Endothelial cell of umbilical vein (primary cell): ENCODE measurements at regions not wholly inside any gene's neighbourhood (a gene's known extent, or its start where the extent isn't known, plus 50 kb on each side); places are given as distances from the start of the nearest gene placed in this dataset.

ENCODE experiments used
- BruUV-seq: library from RNA; stranded (reverse); fragments of 400-500 nt; replicated peaks from 2 replicates; lab custom pipeline; 2021; lab: Mats Ljungman, UMichigan
- CTCF ChIA-PET: fragments of 300-600, 350-600 bp; sonication (Branson Sonifier 250); formaldehyde crosslinking; loops from one replicate; lab custom pipeline; 2021; ENCODE audit warnings: antibody characterized with exemption, inconsistent platforms; lab: Charles Lee
- POLR2A ChIA-PET: fragments of 300-600, 350-600 bp; sonication (Branson Sonifier 250); formaldehyde crosslinking; loops from one replicate; lab custom pipeline; 2021; ENCODE audit warnings: antibody characterized with exemption, inconsistent platforms; lab: Charles Lee
- DNase-seq: peaks from one replicate; pipeline ENCODE4 v3.0.0-alpha.2; 2011; ENCODE audit warnings: low read depth, low spot score
- FAIRE-seq: peaks from 2 replicates; lab custom pipeline; 2011; peaks lifted over from hg19 to GRCh38; lab: Jason Lieb, UNC
- H2AFZ ChIP-seq: 2 replicates; pipeline ENCODE4 v1.6.0; 2012; ENCODE audit warnings: low read depth, low read length, control low read depth, inconsistent platforms
- H3K27ac ChIP-seq: 2 replicates; pipeline ENCODE4 v1.5.1; 2011; ENCODE audit warnings: low read depth, mild to moderate bottlenecking, control low read depth, low read length, moderate library complexity; ENCODE audit not compliant: insufficient read depth
- H3K27me3 ChIP-seq, 2 experiments: 2 replicates each; pipeline versions ENCODE4 v1.6.0 to v1.6.1; 2011; ENCODE audit warnings: low read length in 2 of 2, mixed read lengths in 1 of 2; ENCODE audit not compliant: control insufficient read depth in 2 of 2, insufficient read depth in 2 of 2
- H3K36me3 ChIP-seq, 2 experiments: 2 replicates in 1 of 2; 3 replicates in 1 of 2; pipeline ENCODE4 v1.5.1; 2011; ENCODE audit warnings: low read length in 2 of 2, mild to moderate bottlenecking in 1 of 2, moderate library complexity in 1 of 2; ENCODE audit not compliant: control insufficient read depth in 2 of 2, insufficient read depth in 2 of 2; ENCODE audit errors: extremely low read depth in 1 of 2
- H3K4me1 ChIP-seq: 3 replicates; pipeline ENCODE4 v1.5.1; 2011; ENCODE audit warnings: mild to moderate bottlenecking, low read length; ENCODE audit not compliant: control insufficient read depth, insufficient read depth; ENCODE audit errors: extremely low read depth
- H3K4me2 ChIP-seq: 2 replicates; pipeline ENCODE4 v1.6.1; 2011; ENCODE audit warnings: low read length, control low read depth, mixed read lengths; ENCODE audit not compliant: insufficient read depth
- H3K4me3 ChIP-seq, 3 experiments: fragments of 200-600 bp in 1 of 3; sonication (generic), shearing (Covaris generic) in 1 of 3; replicated peaks in 1 of 3; 2 replicates each; pipeline ENCODE4 v1.5.1; 2011 to 2016; ENCODE audit warnings: control low read depth in 3 of 3, low read length in 3 of 3, mild to moderate bottlenecking in 2 of 3, inconsistent platforms in 1 of 3, low read depth in 1 of 3, moderate library complexity in 1 of 3; ENCODE audit not compliant: insufficient read depth in 1 of 3
- H3K79me2 ChIP-seq: 2 replicates; pipeline ENCODE4 v1.6.0; 2012; ENCODE audit warnings: low read length, inconsistent platforms; ENCODE audit not compliant: control insufficient read depth, insufficient read depth
- H3K9ac ChIP-seq: replicated peaks from 2 replicates; pipeline ENCODE3; 2011; ENCODE audit warnings: low read length, control low read depth; ENCODE audit not compliant: insufficient read depth; ENCODE audit errors: extremely low read depth
- H3K9me1 ChIP-seq: replicated peaks from 3 replicates; pipeline ENCODE4 v1.6.0; 2011; ENCODE audit warnings: mild to moderate bottlenecking, low read length; ENCODE audit not compliant: control insufficient read depth, insufficient read depth; ENCODE audit errors: extremely low read depth
- H3K9me3 ChIP-seq: replicated peaks from 2 replicates; pipeline ENCODE4 v1.5.1; 2012; ENCODE audit warnings: low read length, inconsistent platforms; ENCODE audit not compliant: control insufficient read depth, insufficient read depth
- H4K20me1 ChIP-seq: replicated peaks from 2 replicates; pipeline ENCODE3; 2011; ENCODE audit warnings: mild to moderate bottlenecking, low read length; ENCODE audit not compliant: control insufficient read depth, insufficient read depth; ENCODE audit errors: extremely low read depth
- CTCF ChIP-seq, 2 donors: IDR thresholded peaks; 1 replicate in 1 of 2; 2 replicates in 1 of 2; pipeline ENCODE4 v1.5.1; 2011; ENCODE audit warnings: low read length in 2 of 2, mild to moderate bottlenecking in 2 of 2, moderate library complexity in 2 of 2, control low read depth in 1 of 2, inconsistent platforms in 1 of 2, low read depth in 1 of 2; ENCODE audit not compliant: insufficient read depth in 1 of 2; ENCODE audit errors: extremely low read depth in 1 of 2
- EZH2 ChIP-seq: IDR thresholded peaks from 2 replicates; pipeline ENCODE4 v1.6.1; 2012; ENCODE audit warnings: borderline replicate concordance, low read depth, mild to moderate bottlenecking, moderate library complexity, low read length, inconsistent platforms; ENCODE audit not compliant: severe bottlenecking
- FOS ChIP-seq: IDR thresholded peaks from 2 replicates; pipeline ENCODE4 v1.6.1; 2011; ENCODE audit warnings: mild to moderate bottlenecking, low read length, moderate library complexity, borderline replicate concordance; ENCODE audit not compliant: insufficient read depth
- GATA2 ChIP-seq: IDR thresholded peaks from 2 replicates; pipeline ENCODE4 v1.7.0; 2011; ENCODE audit warnings: low read depth, mild to moderate bottlenecking, moderate library complexity, mixed read lengths, low read length; ENCODE audit not compliant: insufficient read length, insufficient read depth
- JUN ChIP-seq: IDR thresholded peaks from 2 replicates; pipeline ENCODE4 v1.6.1; 2011; ENCODE audit warnings: borderline replicate concordance, low read depth; ENCODE audit not compliant: insufficient read length, insufficient read depth
- MAX ChIP-seq: IDR thresholded peaks from 2 replicates; pipeline ENCODE4 v1.6.1; 2011; ENCODE audit not compliant: insufficient read depth, insufficient read length
- MYC ChIP-seq: IDR thresholded peaks from one replicate; pipeline ENCODE4 v1.6.1; 2011; ENCODE audit warnings: mild to moderate bottlenecking, low read depth, low read length
- POLR2A ChIP-seq: IDR thresholded peaks from 2 replicates; pipeline ENCODE4 v1.6.1; 2012; ENCODE audit warnings: low read depth, mild to moderate bottlenecking, control low read depth, low read length
- POLR2AphosphoS5 ChIP-seq: IDR thresholded peaks from 2 replicates; pipeline ENCODE4 v1.6.1; 2012; ENCODE audit warnings: low read depth, mild to moderate bottlenecking, control low read depth, low read length, moderate library complexity; ENCODE audit not compliant: insufficient read depth
- dilution Hi-C: fragments of 300-500 bp; cut with MboI; formaldehyde crosslinking; loops from one replicate; pipeline ENCODE4 v1.15.0; 2019; ENCODE audit warnings: low sequenced_read_pairs; ENCODE audit not compliant: extremely low pct_ligation_motif_present
- intact Hi-C: fragments of 100-400 bp; cut with micrococcal nuclease; formaldehyde crosslinking; loops from one replicate; pipeline ENCODE4 v1.10.0; 2022

GRCh38 chr5:96584712-96585111 lies 77.5 kb upstream of the CAST start:
- Histone ChIP-seq H3K4me2 (peak overlapping the region; percentile 86), H3K27ac (peak overlapping the region; percentile 86), H3K9me1 (no peaks in the 10 kb centered on the region), H3K4me1 (peaks cover 69% of the 10 kb centered on the region), H3K9me3 (no peaks in the 10 kb centered on the region), H3K79me2 (peaks cover 55% of the 10 kb centered on the region), H4K20me1 (no peaks in the 10 kb centered on the region), H3K9ac (peak overlapping the region; percentile 92), H3K4me3 (peak overlapping the region; percentile 6 to 89 (median 80)), H2AFZ (no peak overlapping the region), H3K36me3 (no peaks in the 10 kb centered on the region), H3K27me3 (no peaks in the 10 kb centered on the region)
- ChIA-PET CTCF (interaction anchor here (1.2 to 5.2 kb wide), 6 partner anchors 8 to 240 kb away, joined by 3 to 38 read pairs (median 8); no protein-coding TSS in a partner anchor), POLR2A (interaction anchor here (1.2 to 3.3 kb wide), 3 partner anchors 9 to 18 kb away, joined by 3 to 12 read pairs (median 6); no protein-coding TSS in a partner anchor)
- dilution Hi-C loops (no loop called here), intact Hi-C loops (loop anchor here (1.0 to 5.0 kb wide), 6 partner anchors 17 to 722 kb away; no protein-coding TSS in a partner anchor)
- BruUV-seq: no TSS peak
- TF ChIP-seq MYC (no peak), JUN (peak; percentile 49), POLR2AphosphoS5 (peak; percentile 98), FOS (peak; percentile 66), EZH2 (no peak), CTCF (IDR thresholded peaks at IDR 0.05; ENCODE audit: extremely low read depth in 1 of 2, insufficient read depth in 1 of 2, low read depth in 1 of 2, low read length in 2 of 2) (no peak), MAX (peak; percentile 2), POLR2A (peak; percentile 94), GATA2 (peak; percentile 43)
- DNase-seq: peak; percentile 84
- peak; percentile 98 for FAIRE-seq
